ENCODE measurements at regions not wholly inside any gene's neighbourhood (a gene's known extent, or its start where the extent isn't known, plus 50 kb on each side); places are given as distances from the start of the nearest gene placed in this dataset.

GRCh38 chr13:36616706-36617105, 57.1 kb upstream of the SERTM1 start (continued):
- TF ChIP-seq EGR1 (IDR thresholded peaks at IDR 0.05; ENCODE audit: borderline replicate concordance, low read depth, low read length), result no peak
- TF ChIP-seq POLR2AphosphoS5 (IDR thresholded peaks at IDR 0.05; ENCODE audit: low read depth, low read length), result no peak
- no peak for TF ChIP-seq NRF1 (IDR thresholded peaks at IDR 0.05; ENCODE audit: low read depth, low read length)
